Epithelial cell of proximal tubule (primary cell): ENCODE measurements at regions not wholly inside any gene's neighbourhood (a gene's known extent, or its start where the extent isn't known, plus 50 kb on each side); places are given as distances from the start of the nearest gene placed in this dataset.

Experiments
- DNase-seq: peaks from one replicate; pipeline ENCODE4 v3.0.0-alpha.2; 2011; ENCODE audit warnings: low read depth
- H3K4me3 ChIP-seq: 2 replicates; pipeline ENCODE4 v1.5.1; 2011; ENCODE audit warnings: low read depth, mild to moderate bottlenecking, low read length
- CTCF ChIP-seq: conservative IDR thresholded peaks from 2 replicates; pipeline ENCODE4 v1.5.1; 2012; ENCODE audit warnings: low read depth, mild to moderate bottlenecking, low read length

GRCh38 chr5:4551034-4551433 is 589.1 kb upstream of the ADAMTS16 start:
- no peak for DNase-seq
- H3K4me3 ChIP-seq = no peak overlapping the region
- no peak for TF ChIP-seq CTCF

- TF ChIP-seq CTCF = no peak
- no peak for DNase-seq
- H3K4me3 ChIP-seq = no peak overlapping the region
Observed at GRCh38 chr5:4553130-4553529, 587.0 kb upstream of the ADAMTS16 start.

- DNase-seq = no peak
- no peak overlapping the region for H3K4me3 ChIP-seq
- no peak for TF ChIP-seq CTCF
Observed at GRCh38 chr5:4553978-4554377, 586.2 kb upstream of the ADAMTS16 start.

GRCh38 chr5:4555725-4556285 is 584.3 kb upstream of the ADAMTS16 start:
- DNase-seq = no peak
- TF ChIP-seq CTCF = no peak
- no peak overlapping the region for H3K4me3 ChIP-seq

- no peak for TF ChIP-seq CTCF
- no peak for DNase-seq
- H3K4me3 ChIP-seq = no peak overlapping the region
Observed at GRCh38 chr5:4561403-4561802, 578.7 kb upstream of the ADAMTS16 start.

GRCh38 chr5:4563400-4563799 is 576.7 kb upstream of the ADAMTS16 start:
- H3K4me3 ChIP-seq = no peak overlapping the region
- TF ChIP-seq CTCF = peak; percentile 59
- no peak for DNase-seq

GRCh38 chr5:4570047-4570995 is 569.8 kb upstream of the ADAMTS16 start:
- no peak for DNase-seq
- no peak overlapping the region for H3K4me3 ChIP-seq
- no peak for TF ChIP-seq CTCF
